ENCODE measurements at regions not wholly inside any gene's neighbourhood (a gene's known extent, or its start where the extent isn't known, plus 50 kb on each side); places are given as distances from the start of the nearest gene placed in this dataset.
A peak's percentile ranks its signal among the peaks of the same experiment; 100 is the strongest.
"Not testable (repeated sequence)": the region's sequence is repeated elsewhere in the genome, so short reads cannot be mapped to it uniquely, and the experiment has no call there.

DNA sequence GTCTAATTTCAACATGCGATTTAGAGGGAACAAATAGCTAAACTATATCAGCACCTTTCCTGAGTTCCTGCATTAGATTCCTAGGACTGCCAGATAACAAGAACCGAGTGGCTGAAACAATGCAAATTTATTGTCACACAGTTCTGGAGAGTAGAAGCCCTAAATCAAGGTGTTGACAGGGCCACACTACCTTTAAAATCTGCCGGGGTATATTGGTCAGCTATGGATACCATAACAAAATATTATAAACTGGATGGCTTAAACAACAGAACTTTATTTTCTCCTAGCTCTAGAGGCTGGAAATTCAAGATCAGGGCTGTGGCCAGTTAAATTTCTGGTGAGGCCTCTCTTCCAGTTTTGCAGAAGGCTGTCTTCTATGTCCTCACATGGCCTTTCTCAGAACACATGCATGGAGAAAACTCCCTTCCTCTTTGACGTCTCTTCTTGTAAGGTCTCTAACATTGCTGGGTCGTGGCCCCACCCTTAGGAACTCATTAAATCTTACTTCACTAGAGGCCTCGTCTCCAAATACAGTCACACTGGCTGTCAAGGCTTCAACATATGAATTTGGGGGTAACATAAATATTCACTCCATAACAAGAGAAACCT lies 144.3 kb downstream of the FCRL5 start:
- no peak for DNase-seq (ENCODE audit: low read depth)

DNA sequence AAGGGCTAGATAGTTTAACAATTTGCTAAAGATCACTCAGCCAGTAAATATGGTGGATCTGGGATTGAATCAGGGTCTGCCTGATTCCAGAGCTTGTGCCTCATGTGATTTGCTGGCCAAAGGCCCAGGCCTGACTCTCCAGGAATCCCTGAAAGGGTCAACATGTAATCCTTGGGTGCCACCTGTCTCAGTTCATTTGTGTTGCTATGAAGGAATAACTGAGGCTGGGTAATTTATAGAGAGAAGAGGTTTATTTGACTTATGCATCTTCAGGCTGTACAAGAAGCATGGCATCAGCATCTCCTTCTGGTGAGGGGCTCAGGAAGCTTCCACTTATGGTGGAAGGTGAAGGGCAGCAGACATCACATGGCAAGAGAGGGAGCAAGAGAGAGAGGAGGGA lies 144.9 kb downstream of the FCRL5 start:
- DNase-seq (ENCODE audit: low read depth): no peak

DNA sequence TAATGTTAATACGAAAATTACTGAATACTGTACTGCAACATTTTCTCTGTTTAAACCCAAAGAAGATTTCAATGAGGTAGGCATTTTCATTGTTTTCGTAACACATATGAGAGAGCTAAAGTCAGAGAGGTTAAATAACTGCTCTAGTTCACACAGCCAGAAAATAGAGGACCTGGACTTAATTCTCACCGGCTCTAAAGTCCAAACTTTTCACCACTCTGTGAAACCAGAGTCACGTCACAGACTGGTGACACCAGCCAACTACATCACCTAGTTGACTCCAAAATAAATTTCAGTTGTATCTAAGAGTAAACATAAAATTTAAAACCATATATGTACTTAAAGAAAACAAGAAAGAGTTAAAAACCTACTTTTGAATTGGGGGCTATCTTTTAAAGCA lies 146.7 kb downstream of the FCRL5 start:
- DNase-seq (ENCODE audit: low read depth): no peak

- no peak for DNase-seq (ENCODE audit: low read depth)
Observed at GRCh38 chr1:157404614-157405013, 147.7 kb downstream of the FCRL5 start.

GRCh38 chr1:157404063-157404501 lies 148.2 kb downstream of the FCRL5 start:
- no peak for DNase-seq (ENCODE audit: low read depth)

DNA sequence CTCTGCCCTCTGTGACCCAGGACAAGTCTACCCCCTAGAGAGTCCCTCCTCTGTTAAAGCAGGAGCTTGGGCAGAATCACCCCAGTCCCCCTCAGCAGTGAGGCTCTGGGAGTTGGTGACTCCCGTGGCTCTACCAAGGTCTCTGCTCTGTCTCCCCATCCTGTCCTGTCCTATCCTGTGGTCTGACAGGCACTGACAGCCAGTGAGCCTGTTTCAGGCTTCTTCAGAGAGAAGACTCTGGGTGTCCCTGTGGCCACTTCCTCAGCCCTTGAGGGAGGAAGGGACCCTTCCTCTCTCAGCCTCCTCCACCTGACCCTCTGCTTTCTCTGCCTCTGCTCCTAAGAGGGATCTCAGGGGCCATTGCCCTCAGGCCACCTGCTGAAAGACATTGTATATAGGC lies 148.7 kb downstream of the FCRL5 start:
- no peak for DNase-seq (ENCODE audit: low read depth)

DNA sequence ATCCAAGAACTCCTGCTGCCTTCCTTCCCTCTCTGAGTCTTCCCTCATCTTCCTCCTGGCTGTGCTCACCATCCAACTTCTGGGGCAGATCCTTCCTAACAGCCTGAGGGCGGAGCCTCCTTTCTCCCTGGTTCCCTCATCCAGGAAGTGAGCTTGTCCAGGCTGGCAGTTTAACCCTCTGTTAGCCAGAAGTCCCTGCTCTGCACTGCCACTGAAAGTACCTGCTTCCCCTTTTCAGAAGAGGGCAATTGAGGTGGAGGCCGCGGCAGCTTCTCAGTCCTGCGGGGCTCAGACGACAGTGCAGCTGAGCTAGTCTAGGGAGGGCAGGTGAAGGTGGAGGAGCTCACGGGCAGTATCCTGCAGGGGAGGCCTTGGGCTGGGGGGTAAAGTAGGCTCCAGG lies 149.1 kb downstream of the FCRL5 start:
- no peak for DNase-seq (ENCODE audit: low read depth)

DNA sequence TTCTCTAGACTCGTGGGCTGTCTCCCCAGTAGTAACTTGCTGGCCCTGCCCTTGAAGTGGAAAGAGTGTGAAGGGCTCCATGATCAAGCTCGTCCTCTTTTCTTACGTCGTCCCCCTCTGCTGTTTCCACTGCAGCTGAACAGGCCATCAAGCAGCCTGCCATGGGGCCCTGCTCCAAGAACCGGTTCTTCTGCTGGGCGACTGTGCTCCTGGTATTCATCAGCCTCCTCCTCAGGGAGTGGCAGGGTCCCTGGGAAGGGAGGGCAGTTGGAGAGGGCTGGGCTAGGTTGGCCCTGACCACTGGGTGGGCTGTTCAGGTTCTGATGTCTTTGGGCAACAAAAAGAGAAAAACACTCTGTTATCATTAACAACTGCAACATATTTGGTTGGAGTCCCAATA lies 151.5 kb downstream of the FCRL5 start:
- no peak for DNase-seq (ENCODE audit: low read depth)

DNA sequence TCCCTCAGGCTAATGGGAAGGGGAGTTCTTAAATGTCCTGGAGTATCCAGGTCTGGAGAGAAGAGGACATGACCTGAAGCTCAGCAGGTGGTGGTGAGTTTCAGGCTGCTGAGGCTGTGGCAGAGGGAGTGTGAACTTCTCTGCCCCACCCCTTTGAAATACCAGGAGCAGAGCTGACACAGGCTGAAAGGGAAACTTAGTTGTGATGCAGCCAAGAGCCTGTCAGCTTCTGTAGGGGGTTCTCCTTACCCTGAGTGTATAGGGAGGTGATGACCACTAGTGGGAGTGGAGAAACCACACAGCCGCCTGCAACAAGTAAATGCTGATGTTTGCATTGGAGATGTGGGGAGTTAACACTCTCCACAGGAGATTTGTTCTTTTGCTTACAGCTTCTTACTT lies 152.3 kb downstream of the FCRL5 start:
- no peak for DNase-seq (ENCODE audit: low read depth)

- DNase-seq (ENCODE audit: low read depth): no peak
Observed at GRCh38 chr1:157399343-157399983, 152.9 kb downstream of the FCRL5 start.

DNA sequence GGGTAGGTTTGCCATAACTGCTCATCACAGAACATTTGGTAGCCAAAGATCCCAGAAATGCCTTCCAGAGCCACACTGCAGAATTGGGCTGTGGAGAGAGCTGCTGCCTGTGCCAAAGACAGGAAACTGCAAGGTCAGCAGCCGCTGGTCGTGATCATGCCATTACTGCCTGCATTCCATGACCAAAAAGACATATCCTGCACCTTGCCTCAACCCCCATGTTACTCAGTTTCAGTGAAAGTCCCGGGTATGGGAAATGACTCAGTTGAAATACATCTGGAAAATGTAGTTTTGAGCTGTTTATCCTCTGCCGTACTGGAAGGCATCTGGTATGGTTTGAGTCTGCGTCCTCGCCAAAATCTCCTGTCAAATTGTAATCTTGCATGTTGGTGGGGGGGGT lies 161.7 kb downstream of the FCRL5 start:
- DNase-seq (ENCODE audit: low read depth): no peak

DNA sequence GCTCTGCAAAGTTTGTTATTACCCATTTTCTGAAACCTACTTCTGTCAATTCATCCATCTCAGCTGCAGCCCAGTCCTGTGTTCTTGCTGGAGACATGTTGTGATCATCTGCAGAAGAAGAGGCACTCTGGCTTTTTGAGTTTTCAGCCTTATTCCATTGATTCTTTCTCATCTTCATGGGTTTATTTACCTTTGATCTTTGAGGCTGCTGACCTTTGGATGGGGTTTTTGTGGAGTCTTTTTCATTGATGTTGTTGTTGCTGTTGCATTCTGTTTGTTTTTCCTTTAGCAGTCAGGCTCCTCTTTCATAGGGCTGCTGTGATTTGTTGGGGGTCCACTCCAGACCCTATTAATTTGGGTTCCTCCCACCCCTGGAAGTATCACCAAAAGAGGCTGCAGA lies 164.3 kb downstream of the FCRL5 start:
- no peak for DNase-seq (ENCODE audit: low read depth)

DNA sequence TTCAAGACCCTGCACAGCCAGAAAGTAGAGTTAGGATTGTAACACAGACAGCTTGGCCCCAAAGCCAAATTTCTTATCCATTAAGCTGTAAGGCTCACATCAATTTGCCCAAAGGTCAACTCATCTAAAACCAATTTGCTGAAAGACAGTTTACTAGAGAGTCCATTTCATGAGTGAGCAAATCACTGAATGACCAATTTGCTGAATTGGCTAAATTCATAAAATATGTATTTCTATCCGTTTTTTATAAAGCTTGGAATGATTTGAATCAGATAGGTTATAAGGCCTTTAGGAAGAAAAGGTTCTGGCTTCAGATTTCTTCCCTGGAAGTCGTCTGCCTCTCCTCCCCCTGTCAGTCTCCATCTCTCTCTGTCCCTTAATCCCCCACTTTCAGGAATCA lies 168.1 kb downstream of the FCRL5 start:
- DNase-seq (ENCODE audit: low read depth): no peak

DNA sequence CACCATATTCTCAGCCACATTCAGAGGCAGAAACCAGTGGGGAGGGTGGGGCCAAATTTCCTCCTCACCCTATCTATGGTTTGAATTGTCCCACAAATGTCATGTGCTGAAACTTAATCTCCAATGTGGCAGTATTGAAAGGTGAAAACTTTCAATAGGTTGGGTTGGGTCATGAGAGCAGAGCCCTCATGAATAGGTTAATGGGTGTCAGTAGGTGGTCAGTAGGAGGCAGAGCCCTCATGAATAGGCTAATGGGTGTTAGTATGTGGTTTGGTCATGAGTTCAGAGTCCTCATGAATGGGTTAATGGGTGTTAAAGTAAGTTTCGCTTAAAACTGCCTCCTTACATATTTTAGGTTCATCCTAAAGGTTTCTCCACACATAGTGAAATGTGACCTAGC lies 170.0 kb downstream of the FCRL5 start:
- DNase-seq (ENCODE audit: low read depth): no peak

GRCh38 chr1:157380523-157380922 lies 171.8 kb downstream of the FCRL5 start:
- DNase-seq (ENCODE audit: low read depth): no peak

DNA sequence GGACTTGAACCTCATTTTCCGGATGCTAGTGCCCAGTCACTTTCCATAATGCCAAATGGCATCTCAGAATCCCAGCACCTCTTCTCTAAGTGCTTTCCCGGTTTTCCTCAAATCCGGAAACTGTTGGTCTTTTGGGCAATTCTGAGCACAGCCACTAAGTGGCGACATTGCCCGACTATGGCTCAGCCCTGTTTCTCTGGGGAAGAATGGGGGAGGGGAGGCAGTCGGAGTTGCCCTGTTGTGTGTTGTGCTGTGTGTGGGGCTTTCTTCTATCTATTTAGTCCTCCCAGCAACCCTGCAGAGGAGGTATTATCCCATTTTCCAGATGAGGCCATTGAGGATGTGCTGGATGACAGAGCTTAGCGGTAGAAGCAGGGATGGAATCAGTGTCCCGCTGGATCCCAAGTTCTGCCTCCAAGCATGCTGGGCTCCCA lies 175.0 kb downstream of the FCRL5 start:
- DNase-seq (ENCODE audit: low read depth): not testable (repeated sequence)

- DNase-seq (ENCODE audit: low read depth): no peak
Observed at GRCh38 chr1:157376681-157377080, 175.6 kb downstream of the FCRL5 start.

DNA sequence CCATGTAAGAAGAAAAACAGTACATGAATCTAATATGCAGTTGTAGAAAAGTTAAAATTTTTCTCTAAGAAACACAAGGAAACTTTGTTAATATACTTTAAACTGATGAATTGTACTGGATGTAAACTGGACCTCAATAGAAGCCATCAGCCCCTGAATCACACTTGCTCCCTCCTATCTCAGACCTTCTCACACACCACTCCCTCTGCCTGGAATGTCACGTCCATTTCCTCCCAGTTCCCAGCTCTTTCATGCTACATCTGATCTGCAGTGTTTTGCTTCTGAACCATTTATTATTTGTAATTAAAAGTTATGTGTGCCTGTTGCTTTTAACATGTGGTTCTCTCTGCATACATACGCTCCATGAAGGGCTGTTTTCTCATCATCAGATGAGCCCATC lies 180.0 kb downstream of the FCRL5 start:
- not testable (repeated sequence) for DNase-seq (ENCODE audit: low read depth)

GRCh38 chr1:157371826-157372225 lies 180.5 kb downstream of the FCRL5 start:
- DNase-seq (ENCODE audit: low read depth): no peak

- no peak for DNase-seq (ENCODE audit: low read depth)
Observed at GRCh38 chr1:157371221-157371620, 181.1 kb downstream of the FCRL5 start.

DNA sequence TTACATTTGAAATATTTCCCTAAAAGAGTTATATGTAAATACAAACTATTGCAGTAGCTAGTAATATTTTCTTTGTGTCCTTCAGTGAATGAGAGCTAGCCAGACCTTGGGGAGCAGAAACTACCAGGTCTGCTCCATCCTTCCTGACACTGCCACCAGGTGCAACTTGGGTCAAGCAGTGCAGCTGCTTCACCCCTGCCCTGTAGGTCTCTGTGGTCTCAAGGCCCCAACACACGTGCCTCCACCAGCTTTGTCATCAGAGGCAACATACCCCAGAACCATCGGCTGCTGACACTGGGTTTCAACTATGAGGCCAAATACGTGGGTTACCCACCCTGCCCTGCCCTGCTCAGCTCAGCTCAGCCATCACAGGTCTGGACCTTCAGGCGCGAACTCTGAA lies 181.6 kb downstream of the FCRL5 start:
- no peak for DNase-seq (ENCODE audit: low read depth)

- DNase-seq (ENCODE audit: low read depth): peak; percentile 5
Observed at GRCh38 chr1:157369808-157370521, 182.3 kb downstream of the FCRL5 start.

GRCh38 chr1:157368941-157369340 lies 183.4 kb downstream of the FCRL5 start:
- DNase-seq (ENCODE audit: low read depth): not testable (repeated sequence)
